ENCODE measurements at regions not wholly inside any gene's neighbourhood (a gene's known extent, or its start where the extent isn't known, plus 50 kb on each side); places are given as distances from the start of the nearest gene placed in this dataset.
"Not testable (repeated sequence)": the region's sequence is repeated elsewhere in the genome, so short reads cannot be mapped to it uniquely, and the experiment has no call there.

- no peaks in the 10 kb centered on the region for H3K27me3 ChIP-seq (ENCODE audit: insufficient read depth, low read depth, severe bottlenecking)
Observed at GRCh38 chr5:154653418-154653763, 101.8 kb upstream of the LARP1 start.

GRCh38 chr5:154652746-154653417, 102.3 kb upstream of the LARP1 start:
- H3K27ac ChIP-seq: no peak overlapping the region
- H3K9me3 ChIP-seq (ENCODE audit: severe bottlenecking): no peaks in the 10 kb centered on the region
- DNase-seq: no peak
- no peaks in the 10 kb centered on the region for H3K36me3 ChIP-seq
- H3K4me3 ChIP-seq (ENCODE audit: low read depth, low read length): no peak overlapping the region
- H3K27me3 ChIP-seq (ENCODE audit: insufficient read depth, low read depth, severe bottlenecking): no peaks in the 10 kb centered on the region
- TF ChIP-seq CTCF (IDR thresholded peaks at IDR 0.05; ENCODE audit: low read depth, low read length): no peak

More at GRCh38 chr5:154653418-154653763, 101.8 kb upstream of the LARP1 start:
- TF ChIP-seq CTCF (IDR thresholded peaks at IDR 0.05; ENCODE audit: low read depth, low read length): no peak
- Histone ChIP-seq H3K27ac (no peak overlapping the region), H3K9me3 (ENCODE audit: severe bottlenecking) (no peaks in the 10 kb centered on the region), H3K4me3 (ENCODE audit: low read depth, low read length) (no peak overlapping the region), H3K36me3 (no peaks in the 10 kb centered on the region)
- no peak for DNase-seq

- not testable (repeated sequence) for DNase-seq; H3K27me3 ChIP-seq (ENCODE audit: insufficient read depth, low read depth, severe bottlenecking); H3K9me3 ChIP-seq (ENCODE audit: severe bottlenecking); H3K36me3 ChIP-seq; H3K4me3 ChIP-seq (ENCODE audit: low read depth, low read length); H3K27ac ChIP-seq
Observed at GRCh38 chr5:154651795-154652194, 103.4 kb upstream of the LARP1 start.

- Histone ChIP-seq H3K9me3 (ENCODE audit: severe bottlenecking) (no peaks in the 10 kb centered on the region), H3K36me3 (no peaks in the 10 kb centered on the region), H3K4me3 (ENCODE audit: low read depth, low read length) (no peak overlapping the region), H3K27me3 (ENCODE audit: insufficient read depth, low read depth, severe bottlenecking) (no peaks in the 10 kb centered on the region), H3K27ac (no peak overlapping the region)
- TF ChIP-seq CTCF (IDR thresholded peaks at IDR 0.05; ENCODE audit: low read depth, low read length): no peak
- DNase-seq: no peak
Observed at GRCh38 chr5:154648706-154649105, 106.5 kb upstream of the LARP1 start.

- H3K36me3 ChIP-seq: no peaks in the 10 kb centered on the region
- no peak overlapping the region for H3K27ac ChIP-seq
- no peak for DNase-seq
- H3K9me3 ChIP-seq (ENCODE audit: severe bottlenecking): no peaks in the 10 kb centered on the region
- H3K27me3 ChIP-seq (ENCODE audit: insufficient read depth, low read depth, severe bottlenecking): no peaks in the 10 kb centered on the region
- no peak for TF ChIP-seq CTCF (IDR thresholded peaks at IDR 0.05; ENCODE audit: low read depth, low read length)
- no peak overlapping the region for H3K4me3 ChIP-seq (ENCODE audit: low read depth, low read length)
Observed at GRCh38 chr5:154648229-154648628, 106.9 kb upstream of the LARP1 start.

GRCh38 chr5:154647761-154648145, 107.4 kb upstream of the LARP1 start:
- DNase-seq: no peak
- Histone ChIP-seq H3K27ac (peak overlapping the region; percentile 35; the same call in 1 of the 2 replicates), H3K9me3 (ENCODE audit: severe bottlenecking) (no peaks in the 10 kb centered on the region), H3K4me3 (ENCODE audit: low read depth, low read length) (peak overlapping the region; percentile 35), H3K36me3 (no peaks in the 10 kb centered on the region), H3K27me3 (ENCODE audit: insufficient read depth, low read depth, severe bottlenecking) (no peaks in the 10 kb centered on the region)
- TF ChIP-seq CTCF (IDR thresholded peaks at IDR 0.05; ENCODE audit: low read depth, low read length): no peak
